K562 (cell line): ENCODE measurements at regions not wholly inside any gene's neighbourhood (a gene's known extent, or its start where the extent isn't known, plus 50 kb on each side); places are given as distances from the start of the nearest gene placed in this dataset.

Experiments used
- ATAC-seq: fragments of 200-7000 bp; cut with Tn5 transposase; 3 replicates; pipeline ENCODE4 v1.9.1; 2020; ENCODE audit warnings: moderate library complexity
- BruUV-seq: library from RNA; stranded (reverse); fragments of 400-500 nt; replicated peaks from 2 replicates; lab custom pipeline; 2021; lab: Mats Ljungman, UMichigan
- CTCF ChIA-PET: fragments of 300-600 bp; formaldehyde crosslinking; extraction: SDS; loops from one replicate; lab custom pipeline; 2021; ENCODE audit warnings: low intra/inter-chr PET ratio; lab: Yijun Ruan, JAX
- POLR2A ChIA-PET: fragments of 300-600, 350-650 bp; sonication (Branson Sonifier 250); formaldehyde crosslinking; extraction: SDS; loops from one replicate; lab custom pipeline; 2021; ENCODE audit warnings: antibody characterized with exemption, inconsistent platforms; lab: Yijun Ruan, JAX
- DNase-seq, 4 experiments: peaks; one replicate each; pipeline versions ENCODE4 v3.0.0 to v3.0.0-alpha.2; 2011 to 2018; ENCODE audit warnings: low spot score in 3 of 4, mixed read lengths in 3 of 4; ENCODE audit errors: extremely low read depth in 1 of 4
- FAIRE-seq: peaks from 2 replicates; lab custom pipeline; 2011; peaks lifted over from hg19 to GRCh38; lab: Jason Lieb, UNC
- H2AFZ ChIP-seq: 2 replicates; pipeline ENCODE4 v1.6.0; 2011; ENCODE audit warnings: low read depth, low read length, control low read depth, inconsistent platforms
- H3K27ac ChIP-seq: fragments of 200-600 bp; 3 replicates; pipeline ENCODE4 v1.8.0; 2011; ENCODE audit warnings: low read depth, mild to moderate bottlenecking, control low read depth, inconsistent platforms, low read length, moderate library complexity, mixed read lengths; ENCODE audit errors: extremely low read depth
- H3K27me3 ChIP-seq, 2 experiments: fragments of 300-600 bp in 1 of 2; 2 replicates in 1 of 2; 3 replicates in 1 of 2; pipeline versions ENCODE4 v1.6.0 to v1.8.0; 2011; ENCODE audit warnings: inconsistent platforms in 2 of 2, low read length in 2 of 2, mild to moderate bottlenecking in 1 of 2, mixed read lengths in 1 of 2, moderate library complexity in 1 of 2; ENCODE audit not compliant: control insufficient read depth in 2 of 2, insufficient read depth in 2 of 2
- H3K36me3 ChIP-seq: fragments of 300-600 bp; 3 replicates; pipeline ENCODE4 v1.8.0; 2011; ENCODE audit warnings: mild to moderate bottlenecking, low read length, inconsistent platforms; ENCODE audit not compliant: control insufficient read depth, insufficient read depth
- H3K4me1 ChIP-seq, 2 experiments: fragments of 200-600 bp in 1 of 2; replicated peaks in 1 of 2; 2 replicates in 1 of 2; 3 replicates in 1 of 2; pipeline versions ENCODE4 v1.5.1 to v1.8.0; 2011; ENCODE audit warnings: inconsistent platforms in 2 of 2, low read length in 2 of 2, mild to moderate bottlenecking in 1 of 2, mixed read lengths in 1 of 2, moderate library complexity in 1 of 2; ENCODE audit not compliant: control insufficient read depth in 2 of 2, insufficient read depth in 2 of 2
- H3K4me2 ChIP-seq: 2 replicates; pipeline ENCODE4 v1.6.1; 2011; ENCODE audit warnings: low read length, control low read depth, inconsistent platforms, mixed read lengths; ENCODE audit not compliant: insufficient read depth
- H3K4me3 ChIP-seq: fragments of 200-600 bp; sonication (generic), shearing (Covaris generic); 2 replicates; pipeline ENCODE4 v1.5.1; 2016; ENCODE audit warnings: control low read depth, inconsistent platforms
- H3K79me2 ChIP-seq: fragments of 200-600 bp; 3 replicates; pipeline ENCODE4 v1.8.0; 2011; ENCODE audit warnings: low read length, inconsistent platforms; ENCODE audit not compliant: control insufficient read depth, insufficient read depth
- H3K9ac ChIP-seq, 2 experiments: 2 replicates each; pipeline versions ENCODE4 v1.6.0 to v1.6.1; 2011; ENCODE audit warnings: low read depth in 2 of 2, low read length in 2 of 2, control low read depth in 1 of 2, inconsistent platforms in 1 of 2, mild to moderate bottlenecking in 1 of 2, mixed read lengths in 1 of 2; ENCODE audit not compliant: insufficient read depth in 1 of 2
- H3K9me1 ChIP-seq: one replicate; pipeline ENCODE4 v1.6.0; 2011; ENCODE audit warnings: inconsistent platforms, mild to moderate bottlenecking, low read length, moderate library complexity; ENCODE audit not compliant: control insufficient read depth, insufficient read depth
- H3K9me3 ChIP-seq: replicated peaks from 2 replicates; pipeline ENCODE4 v1.5.1; 2011; ENCODE audit warnings: low read depth, low read length, inconsistent platforms; ENCODE audit not compliant: control insufficient read depth, insufficient read depth
- H4K20me1 ChIP-seq: replicated peaks from 2 replicates; pipeline ENCODE4 v1.6.1; 2011; ENCODE audit warnings: low read length, inconsistent platforms, mixed read lengths; ENCODE audit not compliant: control insufficient read depth, insufficient read depth
- EP300 ChIP-seq: IDR thresholded peaks from 2 replicates; pipeline ENCODE4 v1.6.1; 2012; ENCODE audit warnings: low read length, improper control_type of control experiment
- HDAC8 ChIP-seq: fragments of 450-650 bp; IDR thresholded peaks from 2 replicates; pipeline ENCODE4 v1.6.1; 2016; ENCODE audit warnings: mild to moderate bottlenecking, missing genetic modification characterization, moderate library complexity, missing compliant biosample characterization
- HSF4 ChIP-seq: fragments of 250-450 bp; sonication (Bioruptor Pico); IDR thresholded peaks from 2 replicates; pipeline ENCODE4 v2.1.2; 2022; ENCODE audit warnings: mild to moderate bottlenecking, moderate library complexity, borderline replicate concordance
- LCOR ChIP-seq: sonication (generic); formaldehyde crosslinking; IDR thresholded peaks from 2 replicates; pipeline ENCODE4 v1.8.0; 2022; ENCODE audit warnings: mild to moderate bottlenecking, missing genetic modification reagents
- RAD21 ChIP-seq, 2 experiments: fragments of 250-450 bp in 1 of 2; fragments of 450-650 bp in 1 of 2; sonication (Bioruptor Pico) in 1 of 2; formaldehyde crosslinking in 1 of 2; IDR thresholded peaks in 1 of 2; conservative IDR thresholded peaks in 1 of 2; 2 replicates each; pipeline versions ENCODE4 v1.4.0 to v1.8.0; 2020 to 2022; ENCODE audit warnings: mild to moderate bottlenecking in 2 of 2, moderate library complexity in 1 of 2
- RBM14 ChIP-seq: fragments of 200-400 bp; formaldehyde crosslinking; IDR thresholded peaks from 2 replicates; pipeline ENCODE4 v1.6.1; 2018; ENCODE audit warnings: low read depth, mild to moderate bottlenecking, low read length, moderate library complexity, borderline replicate concordance; ENCODE audit not compliant: insufficient read depth
- WGBS: fragments of 100-300 bp; shearing (Covaris generic); methylation state at CpG from one replicate; pipeline ENCODE4 v1.1.6; 2016; ENCODE audit warnings: low coverage, mixed read lengths; ENCODE audit not compliant: insufficient coverage; ENCODE audit errors: missing lambda C conversion rate; 5-methylcytosine and 5-hydroxymethylcytosine counted together
- in situ Hi-C: fragments of 300-500 bp; cut with MboI; formaldehyde crosslinking; loops from 4 replicates; pipeline ENCODE4 v1.15.0; 2018; ENCODE audit warnings: inconsistent platforms, mixed read lengths
- intact Hi-C: fragments of 100-400 bp; cut with micrococcal nuclease; formaldehyde crosslinking; loops from 2 replicates; pipeline ENCODE4 v1.14.2; 2022

DNA sequence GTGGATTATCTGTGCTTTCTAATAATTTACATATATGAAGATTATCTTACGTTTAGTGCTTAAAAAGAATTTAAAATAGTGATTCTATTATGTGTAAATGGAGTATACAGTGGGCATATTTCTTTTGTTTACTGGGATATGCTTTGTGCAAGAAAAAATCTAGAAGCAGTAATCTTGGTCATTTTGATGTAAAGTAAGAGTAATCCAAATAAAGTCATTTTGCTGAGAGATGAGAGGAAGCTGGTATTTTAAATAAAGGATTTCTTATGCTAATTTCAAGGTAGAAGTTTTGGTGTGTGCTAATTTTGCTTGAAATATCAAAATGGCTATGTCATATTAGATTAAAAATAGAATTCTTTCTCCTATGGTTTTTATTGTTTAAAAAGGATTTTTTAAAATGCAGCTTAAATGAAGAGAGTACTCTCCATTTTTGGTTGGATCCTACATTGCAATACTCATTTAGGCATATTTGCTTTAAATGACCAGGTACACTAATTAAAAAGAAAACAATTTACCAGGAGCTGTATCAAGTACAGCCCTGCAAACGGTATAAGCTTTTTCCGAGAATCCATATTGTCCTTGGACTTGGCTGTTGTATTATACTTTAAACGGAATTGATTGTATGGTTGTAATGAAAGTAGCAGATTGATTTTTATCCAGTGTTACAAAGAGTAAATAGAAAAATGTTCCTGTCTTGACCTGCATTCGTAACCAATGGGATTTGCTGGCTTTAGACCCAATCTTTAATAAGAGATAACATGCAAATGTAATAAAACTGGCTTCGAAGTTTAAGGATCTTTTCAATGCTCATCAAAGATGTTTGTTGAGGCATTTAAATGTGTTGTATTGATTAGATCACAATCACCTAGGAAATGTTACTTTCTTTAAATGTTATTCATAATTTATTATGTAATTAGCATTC, 574.7 kb downstream of the USP25 start:
- ATAC-seq = no peak
- in situ Hi-C loops = no loop called here

GRCh38 chr21:16305686-16306085, 575.9 kb downstream of the USP25 start:
- H3K9ac ChIP-seq = no peak overlapping the region
- DNase-seq (no peak), FAIRE-seq (no peak), ATAC-seq (no peak)
- H3K4me1 ChIP-seq = no peaks in the 10 kb centered on the region
- WGBS = 3% methylated on average over 6 of the region's 6 CpGs
- no peak overlapping the region for H3K27ac ChIP-seq
- no peak for TF ChIP-seq RBM14
- H3K36me3 ChIP-seq = no peaks in the 10 kb centered on the region
- ChIA-PET CTCF (no interaction called here), POLR2A (no interaction called here)
- no peaks in the 10 kb centered on the region for H3K27me3 ChIP-seq
- H4K20me1 ChIP-seq = no peaks in the 10 kb centered on the region
- H2AFZ ChIP-seq = no peak overlapping the region
- intact Hi-C loops = no loop called here
- no peaks in the 10 kb centered on the region; the same call in 1 of the 2 replicates for H3K9me3 ChIP-seq
- no TSS peak for BruUV-seq
- H3K9me1 ChIP-seq = no peaks in the 10 kb centered on the region
- H3K4me2 ChIP-seq = no peak overlapping the region
- no peak overlapping the region for H3K4me3 ChIP-seq
- no peaks in the 10 kb centered on the region for H3K79me2 ChIP-seq
- in situ Hi-C loops = no loop called here

More for the DNA sequence above, 574.7 kb downstream of the USP25 start:
- CTCF ChIA-PET = no interaction called here
- BruUV-seq = no TSS peak
- FAIRE-seq (no peak), DNase-seq (no peak)
- Histone ChIP-seq H3K36me3 (no peaks in the 10 kb centered on the region), H3K4me2 (no peak overlapping the region), H3K9ac (no peak overlapping the region), H3K9me1 (no peaks in the 10 kb centered on the region), H3K9me3 (no peaks in the 10 kb centered on the region; the same call in 1 of the 2 replicates), H4K20me1 (no peaks in the 10 kb centered on the region), H2AFZ (no peak overlapping the region), H3K27ac (no peak overlapping the region), H3K79me2 (no peaks in the 10 kb centered on the region), H3K4me3 (no peak overlapping the region), H3K27me3 (no peaks in the 10 kb centered on the region), H3K4me1 (no peaks in the 10 kb centered on the region)
- intact Hi-C loops = no loop called here
- TF ChIP-seq HSF4 (CRISPR knock-in tag) = no peak
- TF ChIP-seq RAD21 (CRISPR knock-in tag; conservative IDR thresholded peaks at IDR 0.05 in 1 of 2, IDR thresholded peaks at IDR 0.05 in 1 of 2) = no peak
- no peak for TF ChIP-seq EP300
- TF ChIP-seq HDAC8 = no peak
- no peak for TF ChIP-seq LCOR (CRISPR knock-in tag)
- POLR2A ChIA-PET = no interaction called here
- WGBS = 1% methylated on average over 6 of the region's 6 CpGs
